ENCODE measurements at regions not wholly inside any gene's neighbourhood (a gene's known extent, or its start where the extent isn't known, plus 50 kb on each side); places are given as distances from the start of the nearest gene placed in this dataset.

GRCh38 chr3:18077128-18077840 lies 334.9 kb upstream of the TBC1D5 start:
- TF ChIP-seq EP300 (IDR thresholded peaks at IDR 0.05) (no peak), CTCF (IDR thresholded peaks at IDR 0.05) (no peak), POLR2AphosphoS5 (IDR thresholded peaks at IDR 0.05) (no peak), POLR2A (IDR thresholded peaks at IDR 0.05) (no peak)

Data from stomach (tissue), 4 donors.